ENCODE measurements at regions not wholly inside any gene's neighbourhood (a gene's known extent, or its start where the extent isn't known, plus 50 kb on each side); places are given as distances from the start of the nearest gene placed in this dataset.

DNA sequence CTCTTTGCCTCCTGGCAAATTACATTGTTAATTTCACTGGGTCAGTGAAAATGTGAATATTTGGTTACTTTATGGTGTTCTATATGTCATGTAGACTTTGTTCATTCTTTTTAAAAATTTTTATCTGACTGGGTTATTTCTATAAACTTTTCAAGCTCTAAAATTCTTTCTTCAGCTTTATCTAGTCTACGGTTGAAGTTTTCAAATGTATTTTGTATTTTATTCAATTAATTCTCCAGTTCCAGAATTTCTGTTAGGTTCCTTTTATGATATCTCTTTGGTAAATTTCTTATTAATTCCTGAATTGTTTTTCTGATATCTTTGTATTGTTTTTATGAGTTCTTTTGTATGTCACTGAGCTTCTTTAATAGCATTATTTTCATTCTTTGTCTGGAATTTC lies 228.1 kb downstream of the LPIN1 start:
- Mint-ChIP-seq H3K27me3 (ENCODE audit: low read depth) (peaks cover 10% of the 10 kb centered on the region), H3K4me1 (ENCODE audit: low read depth) (no peaks in the 10 kb centered on the region), H3K36me3 (ENCODE audit: insufficient read depth in 2 of 2) (peaks cover 7 to 30% of the 10 kb centered on the region in 2 donors), H3K9me3 (peaks cover 13 to 19% of the 10 kb centered on the region in 2 donors), H3K27ac (no peak overlapping the region), H3K4me3 (no peak overlapping the region)
- DNase-seq (no peak), ATAC-seq (replicated peaks in 1 of 2) (no peak)

DNA sequence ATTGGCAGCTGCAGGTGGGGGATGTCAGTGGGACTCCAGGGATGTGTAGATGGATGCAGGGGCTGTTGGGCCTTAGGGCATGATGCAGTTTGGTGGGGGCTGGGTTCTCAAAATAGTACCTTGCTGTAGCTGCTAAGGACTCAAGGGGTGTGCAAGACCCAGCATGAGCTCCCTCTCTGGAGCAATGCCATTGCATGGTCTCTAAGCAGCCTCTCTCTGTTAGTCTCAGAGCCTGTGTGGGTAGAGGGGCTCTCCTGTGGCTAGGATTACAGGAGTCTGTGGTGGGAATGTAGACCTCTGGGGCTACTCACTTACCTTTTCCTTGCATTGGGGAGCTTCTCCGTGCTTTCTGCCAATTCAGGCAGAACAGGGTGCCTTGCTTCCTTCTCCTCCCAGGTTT lies 228.9 kb downstream of the LPIN1 start:
- Mint-ChIP-seq H3K27ac (no peak overlapping the region), H3K4me1 (ENCODE audit: low read depth) (no peaks in the 10 kb centered on the region)
- no peak for DNase-seq

DNA sequence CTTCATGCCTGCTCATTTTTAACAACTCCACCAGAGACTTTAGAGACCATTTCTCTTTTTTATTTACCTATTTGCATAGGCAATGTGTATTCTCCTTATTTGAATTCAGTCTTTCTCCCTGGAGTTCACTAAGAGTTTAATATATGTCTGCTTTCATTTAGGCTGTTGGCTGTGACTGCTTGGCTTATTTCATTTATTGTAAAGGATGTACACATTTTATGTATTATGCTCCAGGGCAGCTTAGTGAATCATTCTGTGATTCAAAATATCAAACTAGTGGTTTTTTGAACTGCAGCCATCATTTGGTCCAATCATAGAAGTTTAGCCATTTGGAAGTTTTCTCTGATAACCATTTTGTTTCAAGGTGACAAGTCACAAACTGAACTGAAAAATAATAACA lies 229.6 kb downstream of the LPIN1 start:
- Mint-ChIP-seq H3K4me1 (ENCODE audit: low read depth) (no peaks in the 10 kb centered on the region), H3K4me3 (no peak overlapping the region), H3K27me3 (ENCODE audit: low read depth) (peaks cover 1% of the 10 kb centered on the region), H3K36me3 (ENCODE audit: insufficient read depth in 2 of 2) (peaks cover 7 to 30% of the 10 kb centered on the region in 2 donors), H3K9me3 (peaks cover 13 to 19% of the 10 kb centered on the region in 2 donors), H3K27ac (no peak overlapping the region)
- DNase-seq (no peak), ATAC-seq (replicated peaks in 1 of 2) (no peak)

More for the DNA sequence above, 228.9 kb downstream of the LPIN1 start:
- Mint-ChIP-seq H3K9me3 (peaks cover 13 to 19% of the 10 kb centered on the region in 2 donors), H3K4me3 (no peak overlapping the region), H3K27me3 (ENCODE audit: low read depth) (peaks cover 5% of the 10 kb centered on the region), H3K36me3 (ENCODE audit: insufficient read depth in 2 of 2) (peaks cover 7 to 30% of the 10 kb centered on the region in 2 donors)
- ATAC-seq (replicated peaks in 1 of 2): no peak

DNA sequence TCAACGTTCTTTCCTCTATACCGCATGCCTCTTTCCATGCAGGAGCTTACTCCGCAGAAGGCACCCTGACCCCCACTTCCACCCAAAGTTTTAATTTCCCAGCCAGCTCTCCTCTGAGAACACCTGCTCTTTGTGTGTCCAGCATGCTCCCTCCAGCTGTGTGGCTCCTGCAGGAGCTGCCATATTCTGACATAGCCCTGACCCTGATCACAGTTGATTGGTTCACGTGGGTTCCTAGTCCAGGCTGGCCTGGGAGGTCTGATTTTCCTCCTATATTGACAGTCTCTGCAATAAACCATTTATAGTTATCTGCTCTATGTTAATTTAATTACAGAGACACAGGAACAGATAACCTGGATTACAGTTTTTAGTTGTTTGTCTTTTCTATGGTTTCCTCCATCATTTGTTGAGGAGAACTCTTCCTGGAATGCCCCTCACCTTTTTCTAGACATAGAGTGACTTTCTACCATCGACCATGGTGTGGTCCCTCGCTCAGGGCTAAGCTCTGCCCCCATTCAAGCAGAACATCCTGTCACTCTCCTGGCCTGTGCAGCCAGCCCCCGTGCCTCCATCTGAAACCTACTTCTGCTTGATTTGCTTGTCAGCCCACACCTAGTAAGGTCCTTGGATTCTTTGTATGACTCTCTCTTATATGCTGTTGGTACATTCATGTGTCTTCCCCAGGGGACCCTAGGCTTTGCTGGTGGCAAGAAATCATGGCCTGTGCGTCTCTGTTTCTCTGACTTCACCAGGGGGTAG lies 231.5 kb downstream of the LPIN1 start:
- H3K9me3 Mint-ChIP-seq: peaks cover 12 to 19% of the 10 kb centered on the region in 2 donors
- H3K27ac Mint-ChIP-seq: no peak overlapping the region
- DNase-seq (no peak), ATAC-seq (replicated peaks in 1 of 2) (no peak)
- no peaks in the 10 kb centered on the region for H3K4me1 Mint-ChIP-seq (ENCODE audit: low read depth)
- H3K27me3 Mint-ChIP-seq (ENCODE audit: low read depth): no peaks in the 10 kb centered on the region
- H3K4me3 Mint-ChIP-seq: no peak overlapping the region
- peaks cover 7 to 23% of the 10 kb centered on the region in 2 donors for H3K36me3 Mint-ChIP-seq (ENCODE audit: insufficient read depth in 2 of 2)

DNA sequence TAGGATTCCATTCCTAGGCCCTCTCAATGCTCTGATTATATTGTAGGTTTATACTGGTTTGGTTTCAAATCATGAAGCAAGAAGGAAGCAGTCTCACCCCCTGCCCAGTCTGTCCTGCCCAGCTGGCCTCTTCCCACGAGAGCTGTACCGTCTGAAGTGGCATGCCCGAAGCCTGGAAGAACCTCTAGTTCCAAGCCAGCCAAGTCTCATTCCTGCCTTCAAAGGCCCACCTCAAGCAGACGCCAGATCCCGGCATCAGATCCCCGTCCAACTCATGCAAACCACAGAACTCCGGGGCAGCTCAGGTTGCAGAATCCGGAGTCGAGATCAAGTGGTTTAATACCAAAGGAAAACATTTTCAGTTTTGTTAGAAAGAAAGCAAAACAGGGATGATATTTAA lies 234.4 kb downstream of the LPIN1 start:
- Mint-ChIP-seq H3K27ac (no peak overlapping the region), H3K9me3 (peaks cover 2 to 5% of the 10 kb centered on the region in 2 donors)

DNA sequence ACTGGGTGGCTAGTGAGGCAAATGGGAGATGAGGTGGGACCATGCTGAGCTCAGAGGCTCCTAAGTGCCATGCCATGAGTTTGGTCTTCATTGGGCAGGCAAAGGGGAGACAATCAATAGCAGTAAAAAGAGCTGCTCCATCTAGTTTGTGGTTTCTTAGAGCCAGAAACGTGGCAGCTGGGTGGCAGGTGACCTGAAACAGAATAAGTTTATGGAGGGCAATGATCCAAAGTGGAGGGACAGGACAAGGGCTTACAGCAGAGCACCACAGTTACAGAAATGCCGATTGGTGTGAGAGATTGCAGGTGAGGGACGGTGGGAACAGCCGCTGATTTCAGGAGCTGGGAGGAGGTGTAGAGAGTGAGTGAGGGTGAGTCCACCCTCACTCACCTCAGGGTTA lies 237.0 kb downstream of the LPIN1 start:
- Mint-ChIP-seq H3K27ac (no peak overlapping the region), H3K9me3 (peaks cover 0 to 1% of the 10 kb centered on the region in 2 donors), H3K36me3 (ENCODE audit: insufficient read depth in 2 of 2) (no peaks in the 10 kb centered on the region), H3K4me3 (no peak overlapping the region), H3K27me3 (ENCODE audit: low read depth) (no peaks in the 10 kb centered on the region), H3K4me1 (ENCODE audit: low read depth) (no peaks in the 10 kb centered on the region)
- DNase-seq (no peak), ATAC-seq (replicated peaks in 1 of 2) (no peak)

More for the DNA sequence above, 234.4 kb downstream of the LPIN1 start:
- no peak for ATAC-seq (replicated peaks in 1 of 2)
- H3K27me3 Mint-ChIP-seq (ENCODE audit: low read depth): no peaks in the 10 kb centered on the region
- no peak overlapping the region for H3K4me3 Mint-ChIP-seq
- no peaks in the 10 kb centered on the region for H3K4me1 Mint-ChIP-seq (ENCODE audit: low read depth)
- DNase-seq: no peak
- H3K36me3 Mint-ChIP-seq (ENCODE audit: insufficient read depth in 2 of 2): peaks cover 0 to 4% of the 10 kb centered on the region in 2 donors

DNA sequence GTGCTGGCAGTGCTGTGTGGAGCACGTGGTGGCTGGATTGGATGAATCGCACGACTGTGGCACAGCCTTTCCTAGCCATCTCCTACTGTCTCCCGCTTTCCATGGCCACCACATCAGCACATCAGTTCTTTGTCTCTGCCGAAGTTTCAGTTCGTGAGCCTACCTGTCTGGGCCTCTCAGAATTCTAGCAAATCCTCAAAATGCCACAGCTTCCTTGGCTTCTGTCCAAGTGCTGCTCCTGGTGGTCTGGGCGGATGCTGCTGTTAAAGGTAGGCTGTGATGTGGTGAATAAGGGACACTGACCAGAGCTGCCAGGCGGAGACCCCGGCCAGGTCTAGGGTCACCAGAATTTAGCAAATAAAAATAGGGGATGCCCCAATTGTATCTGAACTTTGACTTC lies 237.4 kb downstream of the LPIN1 start:
- Mint-ChIP-seq H3K4me3 (no peak overlapping the region), H3K36me3 (ENCODE audit: insufficient read depth in 2 of 2) (no peaks in the 10 kb centered on the region), H3K27ac (no peak overlapping the region), H3K4me1 (ENCODE audit: low read depth) (no peaks in the 10 kb centered on the region), H3K27me3 (ENCODE audit: low read depth) (no peaks in the 10 kb centered on the region), H3K9me3 (peaks cover 0 to 1% of the 10 kb centered on the region in 2 donors)
- no peak for ATAC-seq (replicated peaks in 1 of 2)
- no peak for DNase-seq

DNA sequence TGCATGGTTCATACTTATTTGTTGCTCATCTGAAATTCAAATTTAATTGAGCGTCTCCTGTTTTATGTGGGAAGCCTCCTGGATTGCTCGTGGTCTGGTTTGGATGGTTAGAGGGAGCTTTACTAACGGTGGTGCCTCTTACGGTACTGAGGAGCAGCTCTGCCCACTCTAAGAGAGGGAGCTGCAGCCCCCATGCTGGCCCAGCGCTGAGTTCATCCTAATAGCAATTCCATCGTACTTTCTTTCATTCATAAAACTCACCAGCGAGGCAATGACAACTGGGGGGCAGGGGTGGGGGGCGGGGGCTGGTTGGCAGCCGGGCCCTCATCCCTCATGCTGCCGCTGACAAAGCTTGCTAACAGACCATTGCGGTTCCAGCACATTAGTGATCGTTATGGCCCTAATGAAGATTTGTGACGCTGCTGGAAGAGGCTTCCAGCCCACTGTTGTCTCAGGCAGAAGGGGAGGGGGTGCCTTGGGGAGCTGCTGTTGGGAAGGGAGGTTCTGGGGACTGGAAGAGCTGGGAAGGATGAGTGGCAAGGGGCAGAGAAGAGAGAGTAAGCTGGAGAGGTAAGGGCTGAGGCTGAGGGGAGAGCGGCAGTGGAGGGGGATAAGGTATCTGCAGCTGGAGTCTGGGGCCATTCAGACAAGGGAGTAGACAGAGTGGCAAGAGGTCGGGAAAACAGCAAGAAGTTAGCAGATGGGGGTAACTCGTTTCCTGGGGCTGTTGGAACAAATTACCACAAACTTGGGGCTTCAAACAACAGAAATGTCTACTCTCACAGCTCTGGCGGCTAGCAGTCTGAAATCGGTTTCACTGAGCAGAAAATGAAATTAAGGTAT lies 238.1 kb downstream of the LPIN1 start:
- ATAC-seq (replicated peaks in 1 of 2) (no peak), DNase-seq (no peak)
- Mint-ChIP-seq H3K36me3 (ENCODE audit: insufficient read depth in 2 of 2) (no peaks in the 10 kb centered on the region), H3K27ac (no peak overlapping the region), H3K9me3 (peaks cover 0 to 1% of the 10 kb centered on the region in 2 donors), H3K27me3 (ENCODE audit: low read depth) (no peaks in the 10 kb centered on the region), H3K4me1 (ENCODE audit: low read depth) (no peaks in the 10 kb centered on the region), H3K4me3 (no peak overlapping the region)

DNA sequence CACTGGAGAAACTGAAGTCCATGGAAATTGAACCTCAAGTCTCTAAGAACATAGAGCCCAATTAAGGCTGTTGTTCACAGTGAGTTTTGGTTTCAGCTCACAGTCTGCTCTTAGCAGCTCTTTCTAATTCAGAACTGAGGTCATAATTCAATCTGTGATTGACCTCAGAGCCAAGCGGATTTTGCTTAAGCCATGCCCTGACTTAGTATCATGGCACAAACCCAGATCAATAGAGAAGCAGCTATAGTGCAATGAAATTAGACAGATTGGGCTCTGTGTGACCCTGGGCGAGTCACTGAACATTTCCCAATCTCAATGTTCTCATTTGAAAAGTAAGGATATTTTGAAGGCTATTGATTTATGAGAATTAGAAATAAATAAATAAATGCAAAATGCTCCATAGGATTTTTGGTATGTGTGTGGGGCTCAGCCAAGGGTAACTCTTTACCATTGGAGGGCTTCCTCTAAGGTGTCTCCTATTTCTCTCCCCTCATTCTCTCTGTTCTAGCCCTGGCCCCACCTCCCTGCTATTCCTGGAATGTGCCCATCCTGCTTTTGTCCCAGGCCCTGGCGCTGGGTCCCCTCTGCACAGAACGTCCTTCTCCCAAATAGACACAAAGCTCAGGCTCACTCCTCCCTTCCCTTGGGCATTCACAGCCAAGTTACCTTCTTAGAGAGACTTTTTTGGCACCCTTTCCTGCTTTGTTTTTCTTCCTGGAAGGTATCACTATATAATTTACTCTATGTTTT lies 239.6 kb downstream of the LPIN1 start:
- peaks cover 0 to 1% of the 10 kb centered on the region in 2 donors for H3K9me3 Mint-ChIP-seq
- ATAC-seq (replicated peaks in 1 of 2): no peak
- H3K4me1 Mint-ChIP-seq (ENCODE audit: low read depth): no peaks in the 10 kb centered on the region
- no peak for DNase-seq
- no peak overlapping the region for H3K4me3 Mint-ChIP-seq
- H3K27me3 Mint-ChIP-seq (ENCODE audit: low read depth): no peaks in the 10 kb centered on the region
- no peak overlapping the region for H3K27ac Mint-ChIP-seq
- no peaks in the 10 kb centered on the region for H3K36me3 Mint-ChIP-seq (ENCODE audit: insufficient read depth in 2 of 2)

DNA sequence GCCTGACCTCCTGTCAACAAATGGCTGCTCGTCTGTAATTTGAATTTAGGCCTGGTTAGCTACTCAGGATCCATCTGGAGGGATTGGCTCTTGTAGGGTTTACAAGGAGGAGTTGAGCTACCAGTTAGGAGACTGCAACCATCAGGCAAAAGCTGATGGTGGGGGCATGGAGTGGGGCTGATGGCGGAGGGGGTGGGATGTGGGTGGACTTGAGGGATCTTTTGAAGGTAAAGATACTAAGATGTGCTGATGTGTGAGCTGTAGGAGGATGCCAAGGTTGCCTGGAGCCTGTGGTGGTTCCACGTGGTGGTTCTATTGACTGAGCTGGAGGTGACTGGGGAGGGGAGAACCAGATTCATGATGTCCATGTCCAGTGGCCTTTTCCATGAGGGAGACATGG lies 240.7 kb downstream of the LPIN1 start:
- no peaks in the 10 kb centered on the region for H3K36me3 Mint-ChIP-seq (ENCODE audit: insufficient read depth in 2 of 2)
- H3K4me3 Mint-ChIP-seq: no peak overlapping the region
- peaks cover 3% of the 10 kb centered on the region for H3K27me3 Mint-ChIP-seq (ENCODE audit: low read depth)
- ATAC-seq (replicated peaks in 1 of 2): no peak
- no peaks in the 10 kb centered on the region for H3K4me1 Mint-ChIP-seq (ENCODE audit: low read depth)
- H3K27ac Mint-ChIP-seq: no peak overlapping the region
- H3K9me3 Mint-ChIP-seq: peaks cover 0 to 1% of the 10 kb centered on the region in 2 donors
- DNase-seq: no peak

DNA sequence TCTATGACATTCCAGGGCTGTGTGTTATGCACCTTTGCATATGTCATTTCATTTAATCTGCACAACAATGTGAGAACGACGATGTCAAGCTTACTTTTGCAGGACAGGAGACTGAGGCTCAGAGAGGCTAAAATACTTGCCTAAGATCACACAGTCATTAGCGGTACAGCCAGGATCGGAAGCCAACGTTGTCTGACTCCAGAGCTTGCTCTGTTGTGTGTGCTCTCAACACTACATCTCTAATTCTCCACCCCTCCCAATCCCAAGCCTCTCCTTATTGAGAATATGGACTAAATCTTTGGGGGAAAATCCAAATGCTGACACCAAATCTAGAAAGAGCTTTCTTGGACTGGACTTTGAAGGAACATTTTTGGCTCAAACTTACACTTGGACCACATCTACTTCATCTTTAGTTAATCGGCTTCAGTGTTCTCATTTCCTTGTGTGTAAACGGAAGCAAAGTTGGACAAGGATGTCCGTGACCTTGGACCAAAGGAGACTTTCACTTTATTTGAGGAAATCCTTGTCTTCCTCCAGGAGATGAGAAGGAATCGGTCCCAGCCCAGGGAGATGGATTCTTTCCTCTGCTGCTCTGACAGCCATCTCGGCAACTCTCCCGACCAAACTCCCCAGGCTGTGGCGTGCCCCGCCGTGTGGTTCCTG lies 242.4 kb downstream of the LPIN1 start:
- DNase-seq: no peak
- ATAC-seq (replicated peaks in 1 of 2): no peak
- H3K9me3 Mint-ChIP-seq: peaks cover 0 to 5% of the 10 kb centered on the region in 2 donors
- H3K27me3 Mint-ChIP-seq (ENCODE audit: low read depth): peaks cover 16% of the 10 kb centered on the region
- peaks cover 0 to 2% of the 10 kb centered on the region in 2 donors for H3K36me3 Mint-ChIP-seq (ENCODE audit: insufficient read depth in 2 of 2)
- no peak overlapping the region for H3K4me3 Mint-ChIP-seq
- no peaks in the 10 kb centered on the region for H3K4me1 Mint-ChIP-seq (ENCODE audit: low read depth)
- no peak overlapping the region for H3K27ac Mint-ChIP-seq

DNA sequence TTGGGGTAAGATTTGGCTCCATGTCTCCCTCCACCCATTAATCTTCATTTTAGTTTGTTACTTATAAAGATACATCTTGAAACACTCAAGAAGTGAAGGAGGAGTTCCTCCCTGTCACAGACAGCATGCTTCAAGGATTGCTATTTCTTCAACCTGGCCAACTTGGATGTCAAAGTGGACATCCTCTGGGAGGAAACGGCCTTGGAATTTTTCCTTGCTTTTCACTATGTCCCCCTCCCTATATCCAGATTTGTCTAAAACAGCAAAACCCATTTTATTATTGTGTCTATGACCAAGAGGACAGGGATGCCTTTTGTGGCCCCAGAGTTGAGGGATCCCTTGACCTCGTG lies 242.9 kb downstream of the LPIN1 start:
- no peak for DNase-seq
- no peak overlapping the region for H3K27ac Mint-ChIP-seq
- peaks cover 0 to 2% of the 10 kb centered on the region in 2 donors for H3K36me3 Mint-ChIP-seq (ENCODE audit: insufficient read depth in 2 of 2)
- no peak overlapping the region for H3K4me3 Mint-ChIP-seq
- H3K9me3 Mint-ChIP-seq: peaks cover 1 to 5% of the 10 kb centered on the region in 2 donors
- peaks cover 17% of the 10 kb centered on the region for H3K27me3 Mint-ChIP-seq (ENCODE audit: low read depth)
- no peak for ATAC-seq (replicated peaks in 1 of 2)
- H3K4me1 Mint-ChIP-seq (ENCODE audit: low read depth): no peaks in the 10 kb centered on the region
